Endothelial cell of umbilical vein (primary cell): ENCODE measurements at regions not wholly inside any gene's neighbourhood (a gene's known extent, or its start where the extent isn't known, plus 50 kb on each side); places are given as distances from the start of the nearest gene placed in this dataset.

Experiments used
- BruUV-seq: library from RNA; stranded (reverse); fragments of 400-500 nt; replicated peaks from 2 replicates; lab custom pipeline; 2021; lab: Mats Ljungman, UMichigan
- CTCF ChIA-PET: fragments of 300-600, 350-600 bp; sonication (Branson Sonifier 250); formaldehyde crosslinking; loops from one replicate; lab custom pipeline; 2021; ENCODE audit warnings: antibody characterized with exemption, inconsistent platforms; lab: Charles Lee
- POLR2A ChIA-PET: fragments of 300-600, 350-600 bp; sonication (Branson Sonifier 250); formaldehyde crosslinking; loops from one replicate; lab custom pipeline; 2021; ENCODE audit warnings: antibody characterized with exemption, inconsistent platforms; lab: Charles Lee
- DNase-seq: peaks from one replicate; pipeline ENCODE4 v3.0.0-alpha.2; 2011; ENCODE audit warnings: low read depth, low spot score
- FAIRE-seq: peaks from 2 replicates; lab custom pipeline; 2011; peaks lifted over from hg19 to GRCh38; lab: Jason Lieb, UNC
- H2AFZ ChIP-seq: 2 replicates; pipeline ENCODE4 v1.6.0; 2012; ENCODE audit warnings: low read depth, low read length, control low read depth, inconsistent platforms
- H3K27ac ChIP-seq: 2 replicates; pipeline ENCODE4 v1.5.1; 2011; ENCODE audit warnings: low read depth, mild to moderate bottlenecking, control low read depth, low read length, moderate library complexity; ENCODE audit not compliant: insufficient read depth
- H3K27me3 ChIP-seq, 2 experiments: 2 replicates each; pipeline versions ENCODE4 v1.6.0 to v1.6.1; 2011; ENCODE audit warnings: low read length in 2 of 2, mixed read lengths in 1 of 2; ENCODE audit not compliant: control insufficient read depth in 2 of 2, insufficient read depth in 2 of 2
- H3K36me3 ChIP-seq, 2 experiments: 2 replicates in 1 of 2; 3 replicates in 1 of 2; pipeline ENCODE4 v1.5.1; 2011; ENCODE audit warnings: low read length in 2 of 2, mild to moderate bottlenecking in 1 of 2, moderate library complexity in 1 of 2; ENCODE audit not compliant: control insufficient read depth in 2 of 2, insufficient read depth in 2 of 2; ENCODE audit errors: extremely low read depth in 1 of 2
- H3K4me1 ChIP-seq: 3 replicates; pipeline ENCODE4 v1.5.1; 2011; ENCODE audit warnings: mild to moderate bottlenecking, low read length; ENCODE audit not compliant: control insufficient read depth, insufficient read depth; ENCODE audit errors: extremely low read depth
- H3K4me2 ChIP-seq: 2 replicates; pipeline ENCODE4 v1.6.1; 2011; ENCODE audit warnings: low read length, control low read depth, mixed read lengths; ENCODE audit not compliant: insufficient read depth
- H3K4me3 ChIP-seq, 3 experiments: fragments of 200-600 bp in 1 of 3; sonication (generic), shearing (Covaris generic) in 1 of 3; replicated peaks in 1 of 3; 2 replicates each; pipeline ENCODE4 v1.5.1; 2011 to 2016; ENCODE audit warnings: control low read depth in 3 of 3, low read length in 3 of 3, mild to moderate bottlenecking in 2 of 3, inconsistent platforms in 1 of 3, low read depth in 1 of 3, moderate library complexity in 1 of 3; ENCODE audit not compliant: insufficient read depth in 1 of 3
- H3K79me2 ChIP-seq: 2 replicates; pipeline ENCODE4 v1.6.0; 2012; ENCODE audit warnings: low read length, inconsistent platforms; ENCODE audit not compliant: control insufficient read depth, insufficient read depth
- H3K9ac ChIP-seq: replicated peaks from 2 replicates; pipeline ENCODE3; 2011; ENCODE audit warnings: low read length, control low read depth; ENCODE audit not compliant: insufficient read depth; ENCODE audit errors: extremely low read depth
- H3K9me1 ChIP-seq: replicated peaks from 3 replicates; pipeline ENCODE4 v1.6.0; 2011; ENCODE audit warnings: mild to moderate bottlenecking, low read length; ENCODE audit not compliant: control insufficient read depth, insufficient read depth; ENCODE audit errors: extremely low read depth
- H3K9me3 ChIP-seq: replicated peaks from 2 replicates; pipeline ENCODE4 v1.5.1; 2012; ENCODE audit warnings: low read length, inconsistent platforms; ENCODE audit not compliant: control insufficient read depth, insufficient read depth
- H4K20me1 ChIP-seq: replicated peaks from 2 replicates; pipeline ENCODE3; 2011; ENCODE audit warnings: mild to moderate bottlenecking, low read length; ENCODE audit not compliant: control insufficient read depth, insufficient read depth; ENCODE audit errors: extremely low read depth
- EZH2 ChIP-seq: IDR thresholded peaks from 2 replicates; pipeline ENCODE4 v1.6.1; 2012; ENCODE audit warnings: borderline replicate concordance, low read depth, mild to moderate bottlenecking, moderate library complexity, low read length, inconsistent platforms; ENCODE audit not compliant: severe bottlenecking
- FOS ChIP-seq: IDR thresholded peaks from 2 replicates; pipeline ENCODE4 v1.6.1; 2011; ENCODE audit warnings: mild to moderate bottlenecking, low read length, moderate library complexity, borderline replicate concordance; ENCODE audit not compliant: insufficient read depth
- GATA2 ChIP-seq: IDR thresholded peaks from 2 replicates; pipeline ENCODE4 v1.7.0; 2011; ENCODE audit warnings: low read depth, mild to moderate bottlenecking, moderate library complexity, mixed read lengths, low read length; ENCODE audit not compliant: insufficient read length, insufficient read depth
- JUN ChIP-seq: IDR thresholded peaks from 2 replicates; pipeline ENCODE4 v1.6.1; 2011; ENCODE audit warnings: borderline replicate concordance, low read depth; ENCODE audit not compliant: insufficient read length, insufficient read depth
- MYC ChIP-seq: IDR thresholded peaks from one replicate; pipeline ENCODE4 v1.6.1; 2011; ENCODE audit warnings: mild to moderate bottlenecking, low read depth, low read length
- POLR2A ChIP-seq: IDR thresholded peaks from 2 replicates; pipeline ENCODE4 v1.6.1; 2012; ENCODE audit warnings: low read depth, mild to moderate bottlenecking, control low read depth, low read length
- dilution Hi-C: fragments of 300-500 bp; cut with MboI; formaldehyde crosslinking; loops from one replicate; pipeline ENCODE4 v1.15.0; 2019; ENCODE audit warnings: low sequenced_read_pairs; ENCODE audit not compliant: extremely low pct_ligation_motif_present
- intact Hi-C: fragments of 100-400 bp; cut with micrococcal nuclease; formaldehyde crosslinking; loops from one replicate; pipeline ENCODE4 v1.10.0; 2022
- TF ChIP-seq, protein P1 (sequence below): IDR thresholded peaks from 2 replicates; pipeline ENCODE4 v1.6.1; 2011; ENCODE audit not compliant: insufficient read depth, insufficient read length
- TF ChIP-seq, protein P2 (sequence below), 2 donors: IDR thresholded peaks; 1 replicate in 1 of 2; 2 replicates in 1 of 2; pipeline ENCODE4 v1.5.1; 2011; ENCODE audit warnings: low read length in 2 of 2, mild to moderate bottlenecking in 2 of 2, moderate library complexity in 2 of 2, control low read depth in 1 of 2, inconsistent platforms in 1 of 2, low read depth in 1 of 2; ENCODE audit not compliant: insufficient read depth in 1 of 2; ENCODE audit errors: extremely low read depth in 1 of 2

GRCh38 chr12:60174476-60174875, 578.6 kb downstream of the SLC16A7 start:
- no peak overlapping the region for H3K27ac ChIP-seq

DNA sequence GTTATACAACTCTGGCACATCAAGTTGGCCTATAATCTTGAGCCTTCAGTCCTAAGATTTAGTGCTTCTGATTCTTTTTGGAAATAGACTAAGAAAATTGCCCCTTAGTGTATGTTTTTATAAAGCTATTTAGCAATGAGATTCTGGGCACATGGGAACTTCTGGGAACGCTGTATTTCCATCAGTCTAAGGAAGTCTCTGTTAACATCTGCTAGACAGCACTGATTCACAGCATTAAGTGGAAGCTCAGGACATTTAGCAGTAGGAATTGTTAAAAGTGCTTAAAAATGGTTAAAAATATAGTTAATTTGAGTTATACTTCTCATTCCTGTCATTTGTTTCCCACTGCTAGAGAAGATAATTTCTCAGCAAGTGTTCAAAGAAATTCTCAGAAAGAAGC, 579.1 kb downstream of the SLC16A7 start:
- Histone ChIP-seq H3K4me1 (peaks cover 17% of the 10 kb centered on the region), H3K4me3 (no peak overlapping the region), H3K79me2 (no peaks in the 10 kb centered on the region), H4K20me1 (no peaks in the 10 kb centered on the region), H3K27me3 (no peaks in the 10 kb centered on the region), H3K9me3 (no peaks in the 10 kb centered on the region), H3K27ac (no peak overlapping the region), H3K9me1 (no peaks in the 10 kb centered on the region), H3K4me2 (no peak overlapping the region), H2AFZ (no peak overlapping the region), H3K36me3 (no peaks in the 10 kb centered on the region), H3K9ac (no peak overlapping the region)
- intact Hi-C loops, result no loop called here
- FAIRE-seq (no peak), DNase-seq (no peak)
- ChIA-PET CTCF (interaction anchor here (1.3 kb wide), 1 partner anchor 9 kb away, joined by 4 read pairs; no protein-coding TSS in a partner anchor), POLR2A (no interaction called here)
- no TSS peak for BruUV-seq
- dilution Hi-C loops, result no loop called here
- TF ChIP-seq POLR2A (no peak), GATA2 (no peak), FOS (no peak)
- TF ChIP-seq, protein P1, sequence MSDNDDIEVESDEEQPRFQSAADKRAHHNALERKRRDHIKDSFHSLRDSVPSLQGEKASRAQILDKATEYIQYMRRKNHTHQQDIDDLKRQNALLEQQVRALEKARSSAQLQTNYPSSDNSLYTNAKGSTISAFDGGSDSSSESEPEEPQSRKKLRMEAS, result no peak
- TF ChIP-seq, protein P2, sequence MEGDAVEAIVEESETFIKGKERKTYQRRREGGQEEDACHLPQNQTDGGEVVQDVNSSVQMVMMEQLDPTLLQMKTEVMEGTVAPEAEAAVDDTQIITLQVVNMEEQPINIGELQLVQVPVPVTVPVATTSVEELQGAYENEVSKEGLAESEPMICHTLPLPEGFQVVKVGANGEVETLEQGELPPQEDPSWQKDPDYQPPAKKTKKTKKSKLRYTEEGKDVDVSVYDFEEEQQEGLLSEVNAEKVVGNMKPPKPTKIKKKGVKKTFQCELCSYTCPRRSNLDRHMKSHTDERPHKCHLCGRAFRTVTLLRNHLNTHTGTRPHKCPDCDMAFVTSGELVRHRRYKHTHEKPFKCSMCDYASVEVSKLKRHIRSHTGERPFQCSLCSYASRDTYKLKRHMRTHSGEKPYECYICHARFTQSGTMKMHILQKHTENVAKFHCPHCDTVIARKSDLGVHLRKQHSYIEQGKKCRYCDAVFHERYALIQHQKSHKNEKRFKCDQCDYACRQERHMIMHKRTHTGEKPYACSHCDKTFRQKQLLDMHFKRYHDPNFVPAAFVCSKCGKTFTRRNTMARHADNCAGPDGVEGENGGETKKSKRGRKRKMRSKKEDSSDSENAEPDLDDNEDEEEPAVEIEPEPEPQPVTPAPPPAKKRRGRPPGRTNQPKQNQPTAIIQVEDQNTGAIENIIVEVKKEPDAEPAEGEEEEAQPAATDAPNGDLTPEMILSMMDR (IDR thresholded peaks at IDR 0.05; ENCODE audit: extremely low read depth in 1 of 2, insufficient read depth in 1 of 2, low read depth in 1 of 2, low read length in 2 of 2), result no peak

More at GRCh38 chr12:60174476-60174875, 578.6 kb downstream of the SLC16A7 start:
- Histone ChIP-seq H3K9me3 (no peaks in the 10 kb centered on the region), H3K9me1 (no peaks in the 10 kb centered on the region), H3K4me3 (no peak overlapping the region), H3K4me1 (peaks cover 17% of the 10 kb centered on the region), H3K9ac (no peak overlapping the region), H3K36me3 (no peaks in the 10 kb centered on the region), H3K27me3 (no peaks in the 10 kb centered on the region), H2AFZ (peak overlapping the region; percentile 13), H4K20me1 (no peaks in the 10 kb centered on the region), H3K79me2 (no peaks in the 10 kb centered on the region), H3K4me2 (no peak overlapping the region)
- ChIA-PET CTCF (no interaction called here), POLR2A (no interaction called here)
- no TSS peak for BruUV-seq
- FAIRE-seq, result peak; percentile 71
- dilution Hi-C loops (no loop called here), intact Hi-C loops (no loop called here)
- TF ChIP-seq FOS, result no peak
- TF ChIP-seq POLR2A, result no peak
- no peak for TF ChIP-seq GATA2
- TF ChIP-seq, protein P2 (IDR thresholded peaks at IDR 0.05; ENCODE audit: extremely low read depth in 1 of 2, insufficient read depth in 1 of 2, low read depth in 1 of 2, low read length in 2 of 2), result no peak
- TF ChIP-seq JUN, result no peak
- TF ChIP-seq MYC, result no peak
- no peak for TF ChIP-seq EZH2
- no peak for DNase-seq
